Dedifferentiated amniotic fluid mesenchymal stem cell (primary cell): ENCODE measurements at regions not wholly inside any gene's neighbourhood (a gene's known extent, or its start where the extent isn't known, plus 50 kb on each side); places are given as distances from the start of the nearest gene placed in this dataset.
A peak's percentile ranks its signal among the peaks of the same experiment; 100 is the strongest.

Experiments used
- DNase-seq: peaks from one replicate; pipeline ENCODE4 v3.0.0-alpha.2; 2016; ENCODE audit errors: extremely low spot score

- no peak for DNase-seq
These were observed 1594.5 kb upstream of the PCDH20 start for GRCh38 chr13:63010072-63010658.

- no peak for DNase-seq
These were observed 1590.0 kb upstream of the PCDH20 start for GRCh38 chr13:63005625-63006024.

GRCh38 chr13:62997696-62998095 is 1582.0 kb upstream of the PCDH20 start:
- no peak for DNase-seq

GRCh38 chr13:62997038-62997599 is 1581.5 kb upstream of the PCDH20 start:
- no peak for DNase-seq

GRCh38 chr13:62973804-62974203 is 1558.2 kb upstream of the PCDH20 start:
- DNase-seq: no peak

GRCh38 chr13:62964522-62964921 is 1548.9 kb upstream of the PCDH20 start:
- DNase-seq: no peak

GRCh38 chr13:62960723-62961122 is 1545.1 kb upstream of the PCDH20 start:
- no peak for DNase-seq

- no peak for DNase-seq
These were observed 1518.2 kb upstream of the PCDH20 start for GRCh38 chr13:62933809-62934208.

GRCh38 chr13:62932256-62932883 is 1516.7 kb upstream of the PCDH20 start:
- no peak for DNase-seq

GRCh38 chr13:62931853-62932252 is 1516.2 kb upstream of the PCDH20 start:
- peak; percentile 17 for DNase-seq

GRCh38 chr13:62924395-62924794 is 1508.7 kb upstream of the PCDH20 start:
- no peak for DNase-seq

- DNase-seq: no peak
These were observed 1504.5 kb upstream of the PCDH20 start for GRCh38 chr13:62920159-62920558.

GRCh38 chr13:62919491-62919890 is 1503.8 kb upstream of the PCDH20 start:
- no peak for DNase-seq

GRCh38 chr13:62910541-62911060 is 1495.0 kb upstream of the PCDH20 start:
- no peak for DNase-seq

GRCh38 chr13:62908321-62908720 is 1492.7 kb upstream of the PCDH20 start:
- no peak for DNase-seq

- DNase-seq: no peak
These were observed 1491.2 kb upstream of the PCDH20 start for GRCh38 chr13:62906896-62907295.

- no peak for DNase-seq
These were observed 1490.8 kb upstream of the PCDH20 start for GRCh38 chr13:62906469-62906868.

GRCh38 chr13:62887046-62887445 is 1471.4 kb upstream of the PCDH20 start:
- DNase-seq: no peak

- peak; percentile 79 for DNase-seq
These were observed 1463.4 kb upstream of the PCDH20 start for GRCh38 chr13:62879071-62879470.

- peak; percentile 59 for DNase-seq
These were observed 1459.5 kb upstream of the PCDH20 start for GRCh38 chr13:62875118-62875640.

- no peak for DNase-seq
These were observed 1434.7 kb upstream of the PCDH20 start for GRCh38 chr13:62850331-62850730.

GRCh38 chr13:62847520-62847919 is 1431.9 kb upstream of the PCDH20 start:
- no peak for DNase-seq

GRCh38 chr13:62846302-62846701 is 1430.7 kb upstream of the PCDH20 start:
- peak; percentile 20 for DNase-seq
